ENCODE measurements at regions not wholly inside any gene's neighbourhood (a gene's known extent, or its start where the extent isn't known, plus 50 kb on each side); places are given as distances from the start of the nearest gene placed in this dataset.
"Not testable (repeated sequence)": the region's sequence is repeated elsewhere in the genome, so short reads cannot be mapped to it uniquely, and the experiment has no call there.

- not testable (repeated sequence) for DNase-seq (ENCODE audit: low spot score)
Measured at GRCh38 chrX:737021-737420, 106.4 kb downstream of the SHOX start.

GRCh38 chrX:734362-734761 lies 103.8 kb downstream of the SHOX start:
- no peak for DNase-seq (ENCODE audit: low spot score)

DNA sequence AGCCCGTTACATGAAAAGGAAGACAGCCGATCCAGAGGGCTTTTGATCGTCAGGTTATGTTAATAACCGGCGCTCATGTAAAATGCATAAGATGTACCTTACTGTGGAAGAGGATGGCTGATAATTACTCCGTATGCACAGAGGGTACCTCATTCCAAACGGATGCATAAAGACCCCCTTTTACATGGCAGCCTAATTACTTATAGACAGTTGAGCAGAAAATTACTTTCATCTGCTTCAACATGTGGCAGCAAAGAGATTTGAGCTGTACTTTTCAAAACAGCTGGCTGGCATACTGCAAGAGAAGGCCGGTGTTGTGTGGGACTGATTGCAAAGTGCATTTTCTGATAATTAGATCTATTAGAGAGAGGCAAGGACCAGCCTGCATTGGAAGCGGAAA lies 103.4 kb downstream of the SHOX start:
- no peak for DNase-seq (ENCODE audit: low spot score)

DNA sequence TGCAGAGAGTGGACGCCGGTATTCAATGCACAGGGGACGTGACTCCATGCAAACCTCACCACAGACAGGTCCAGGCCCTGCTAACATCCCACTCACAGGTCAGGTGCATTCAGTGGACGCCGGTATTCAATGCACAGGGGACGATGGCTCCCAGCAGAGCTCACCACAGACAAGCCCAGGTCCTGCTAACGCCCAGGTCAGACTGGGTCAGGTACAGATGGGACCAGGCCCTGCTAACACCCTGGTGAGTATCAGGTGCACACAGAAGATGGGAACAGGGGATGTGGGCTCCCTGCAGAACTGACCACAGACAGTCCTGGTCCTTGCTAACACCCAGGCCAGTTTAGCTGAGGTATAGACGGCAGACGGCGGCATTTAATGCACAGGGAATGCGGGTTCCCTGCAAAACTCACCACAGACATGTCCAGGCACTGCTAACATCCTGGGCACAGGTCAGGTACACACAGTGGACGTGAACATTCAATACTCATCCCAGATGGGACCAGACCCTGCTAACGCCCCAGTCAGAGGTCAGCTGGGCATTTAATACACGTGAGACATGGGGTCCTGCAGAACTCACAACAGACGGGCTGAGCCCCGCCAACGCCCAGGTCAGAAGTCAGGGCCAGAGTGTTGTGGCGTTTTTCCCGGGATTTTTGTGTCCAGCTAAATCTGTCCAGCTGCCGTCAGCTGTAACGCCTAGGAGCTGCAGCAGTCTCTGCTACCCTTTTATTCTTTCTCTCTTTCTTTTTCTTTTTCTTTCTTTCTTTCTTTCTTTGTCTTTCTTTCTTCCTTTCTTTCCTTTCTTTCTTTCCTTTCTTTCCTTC lies 99.2 kb downstream of the SHOX start:
- no peak for DNase-seq (ENCODE audit: low spot score)

DNA sequence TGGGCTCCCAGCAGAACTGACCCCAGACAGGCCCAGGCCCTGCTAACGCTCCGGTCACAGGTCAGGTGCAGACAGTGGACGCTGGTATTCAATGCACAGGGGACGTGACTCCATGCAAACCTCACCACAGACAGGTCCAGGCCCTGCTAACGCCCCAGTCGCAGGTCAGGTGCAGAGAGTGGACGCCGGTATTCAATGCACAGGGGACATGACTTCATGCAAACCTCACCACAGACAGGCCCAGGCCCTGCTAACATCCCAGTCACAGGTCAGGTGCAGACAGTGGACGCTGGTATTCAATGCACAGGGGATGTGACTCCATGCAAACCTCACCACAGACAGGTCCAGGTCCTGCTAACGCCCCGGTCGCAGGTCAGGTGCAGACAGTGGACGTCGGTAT lies 98.5 kb downstream of the SHOX start:
- not testable (repeated sequence) for DNase-seq (ENCODE audit: low spot score)

DNA sequence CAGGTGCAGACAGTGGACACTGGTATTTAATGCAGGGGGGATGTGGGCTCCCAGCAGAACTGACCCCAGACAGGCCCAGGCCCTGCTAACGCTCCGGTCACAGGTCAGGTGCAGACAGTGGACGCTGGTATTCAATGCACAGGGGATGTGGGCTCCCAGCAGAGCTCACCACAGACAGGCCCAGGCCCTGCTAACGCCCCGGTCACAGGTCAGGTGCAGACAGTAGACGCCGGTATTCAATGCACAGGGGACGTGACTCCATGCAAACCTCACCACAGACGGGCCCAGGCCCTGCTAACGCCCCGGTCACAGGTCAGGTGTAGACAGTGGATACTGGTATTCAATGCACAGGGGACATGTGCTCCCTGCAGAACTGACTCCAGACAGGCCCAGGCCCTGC lies 98.0 kb downstream of the SHOX start:
- not testable (repeated sequence) for DNase-seq (ENCODE audit: low spot score)

DNA sequence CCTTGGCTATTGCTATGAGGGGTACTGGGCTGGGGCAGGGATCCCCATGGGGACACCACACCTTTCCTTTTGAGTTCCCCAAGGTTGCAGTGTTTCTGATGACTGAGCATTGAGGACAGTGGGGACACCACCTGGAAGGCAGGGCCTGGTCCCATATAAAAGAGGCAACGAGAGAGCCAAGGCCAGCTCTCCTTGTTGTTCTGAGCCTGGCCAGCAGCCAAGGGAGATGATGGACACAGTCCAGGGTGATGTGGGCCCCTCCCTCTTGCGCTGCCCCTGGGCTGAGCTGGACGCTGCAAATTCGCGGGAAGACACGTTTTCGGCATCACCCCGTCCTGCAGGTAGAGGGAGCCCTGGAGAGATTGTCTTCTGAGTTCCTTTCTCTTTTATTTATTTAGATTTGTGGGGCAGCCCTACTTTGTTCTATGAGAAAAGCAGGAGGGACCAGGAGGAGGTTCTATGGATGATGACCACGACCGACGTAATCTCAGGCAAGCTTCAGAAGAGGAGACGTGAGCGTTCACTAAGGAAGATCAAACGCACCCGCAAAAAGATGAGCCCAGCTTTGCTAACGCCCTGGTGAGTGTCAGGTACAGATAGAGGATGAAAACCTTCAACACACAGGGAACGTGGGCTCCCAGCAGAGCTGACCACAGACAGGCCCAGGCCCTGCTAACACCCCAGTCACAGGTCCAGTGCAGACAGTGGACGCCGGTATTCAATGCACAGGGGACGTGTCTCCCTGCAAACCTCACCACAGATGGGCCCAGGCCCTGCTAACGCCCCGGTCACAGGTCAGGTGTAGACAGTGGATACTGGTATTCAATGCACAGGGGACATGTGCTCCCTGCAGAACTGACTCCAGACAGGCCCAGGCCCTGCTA lies 97.4 kb downstream of the SHOX start:
- DNase-seq (ENCODE audit: low spot score): no peak

- no peak for DNase-seq (ENCODE audit: low spot score)
Measured at GRCh38 chrX:725971-726370, 95.4 kb downstream of the SHOX start.

- DNase-seq (ENCODE audit: low spot score): no peak
Measured at GRCh38 chrX:724256-724655, 93.7 kb downstream of the SHOX start.

- DNase-seq (ENCODE audit: low spot score): no peak
Measured at GRCh38 chrX:723781-724180, 93.2 kb downstream of the SHOX start.

DNA sequence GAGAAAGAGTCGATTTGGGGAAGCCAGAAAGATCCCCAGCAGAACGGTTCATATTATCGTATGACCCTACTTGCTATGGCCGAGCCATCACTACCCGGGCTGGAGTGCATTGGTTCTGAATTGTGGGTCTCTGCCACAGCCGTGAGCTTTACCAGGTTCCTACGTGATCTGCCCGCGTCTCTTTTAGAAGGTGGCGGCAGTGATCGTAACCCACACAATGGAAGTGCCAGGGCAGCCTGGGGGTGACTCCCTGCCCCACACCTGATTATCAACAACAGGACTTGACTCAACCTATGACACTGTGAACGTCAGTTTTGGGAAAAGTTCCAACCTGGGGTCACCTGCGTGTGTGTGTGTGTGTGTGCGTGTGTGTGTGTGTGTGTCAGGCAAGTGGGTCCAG lies 90.8 kb downstream of the SHOX start:
- no peak for DNase-seq (ENCODE audit: low spot score)

- no peak for DNase-seq (ENCODE audit: low spot score)
Measured at GRCh38 chrX:720825-721224, 90.2 kb downstream of the SHOX start.

DNA sequence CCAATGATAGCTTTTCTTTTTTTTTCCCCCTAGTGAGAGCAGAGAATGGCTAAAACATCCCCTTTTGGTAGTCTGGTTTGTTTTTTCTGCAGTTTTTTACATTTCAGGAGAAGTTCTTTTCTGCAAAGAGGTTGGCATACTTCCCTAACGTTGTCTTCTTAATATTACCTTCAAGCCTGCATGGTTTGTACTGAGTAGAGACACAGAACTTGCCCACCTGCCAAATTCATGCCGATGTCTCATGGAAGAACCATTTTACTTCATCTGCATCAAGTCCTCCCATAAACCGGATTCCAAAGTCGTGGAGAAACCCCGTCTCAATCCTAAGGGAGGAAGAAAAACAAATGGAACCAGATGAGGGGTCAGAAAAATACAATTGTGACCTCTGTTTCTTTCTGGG lies 89.7 kb downstream of the SHOX start:
- DNase-seq (ENCODE audit: low spot score): no peak

DNA sequence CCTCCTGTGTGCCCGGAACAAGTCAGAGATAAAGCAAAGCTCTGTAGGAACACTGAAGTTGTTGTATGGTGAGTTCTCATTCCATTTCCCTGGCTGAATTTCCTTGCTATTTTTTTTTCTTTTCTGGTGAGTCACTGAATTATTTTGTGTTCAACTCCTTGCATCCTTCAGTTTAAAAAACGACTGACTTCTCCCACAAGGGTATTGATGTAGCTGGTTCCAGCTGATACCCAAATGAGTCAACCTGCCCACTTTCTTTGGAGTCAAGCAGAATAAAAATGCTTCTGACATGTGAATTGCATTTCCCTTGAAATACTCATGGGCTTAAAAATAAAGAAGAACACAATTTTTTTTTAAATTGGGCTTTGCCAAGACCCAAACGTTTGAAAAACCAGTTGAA lies 85.5 kb downstream of the SHOX start:
- DNase-seq (ENCODE audit: low spot score): no peak

GRCh38 chrX:714131-714530 lies 83.5 kb downstream of the SHOX start:
- no peak for DNase-seq (ENCODE audit: low spot score)
